Activated gamma-delta T cell treated with anti-CD3 and anti-CD28 coated beads, Interleukin-2, amount 50 U/mL, for 16 hours (primary cell): ENCODE measurements at regions not wholly inside any gene's neighbourhood (a gene's known extent, or its start where the extent isn't known, plus 50 kb on each side); places are given as distances from the start of the nearest gene placed in this dataset.
"Not testable (repeated sequence)": the region's sequence is repeated elsewhere in the genome, so short reads cannot be mapped to it uniquely, and the experiment has no call there.

Experiments used
- DNase-seq: peaks from one replicate; pipeline ENCODE4 v3.0.0-alpha.2; 2020; ENCODE audit warnings: low read depth

- no peak for DNase-seq
Measured at GRCh38 chr14:97802430-97803373, 1005.5 kb downstream of the VRK1 start.

DNA sequence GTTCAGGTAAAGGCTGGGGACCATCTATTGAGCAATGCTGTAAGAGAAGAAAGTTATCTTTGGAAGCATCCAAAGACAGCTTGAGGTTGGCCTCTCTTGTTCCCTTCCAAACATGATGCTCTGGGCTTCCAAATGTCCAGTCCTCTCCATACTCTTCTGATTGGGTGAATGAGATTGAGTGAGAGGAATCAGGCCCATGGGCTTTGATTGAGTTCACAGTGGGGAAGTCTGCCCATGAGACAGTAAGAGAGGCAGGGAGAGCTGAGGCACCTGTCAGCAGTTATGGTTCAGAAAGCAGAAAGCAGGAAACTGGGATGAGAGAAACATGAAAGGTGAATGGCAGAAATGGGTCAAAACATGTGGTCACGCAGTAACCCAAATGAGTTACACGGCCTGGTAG lies 1006.9 kb downstream of the VRK1 start:
- DNase-seq = no peak

GRCh38 chr14:97806891-97807290 lies 1009.7 kb downstream of the VRK1 start:
- no peak for DNase-seq

- not testable (repeated sequence) for DNase-seq
Measured at GRCh38 chr14:97808541-97808940, 1011.4 kb downstream of the VRK1 start.

GRCh38 chr14:97813556-97813955 lies 1016.4 kb downstream of the VRK1 start:
- no peak for DNase-seq

DNA sequence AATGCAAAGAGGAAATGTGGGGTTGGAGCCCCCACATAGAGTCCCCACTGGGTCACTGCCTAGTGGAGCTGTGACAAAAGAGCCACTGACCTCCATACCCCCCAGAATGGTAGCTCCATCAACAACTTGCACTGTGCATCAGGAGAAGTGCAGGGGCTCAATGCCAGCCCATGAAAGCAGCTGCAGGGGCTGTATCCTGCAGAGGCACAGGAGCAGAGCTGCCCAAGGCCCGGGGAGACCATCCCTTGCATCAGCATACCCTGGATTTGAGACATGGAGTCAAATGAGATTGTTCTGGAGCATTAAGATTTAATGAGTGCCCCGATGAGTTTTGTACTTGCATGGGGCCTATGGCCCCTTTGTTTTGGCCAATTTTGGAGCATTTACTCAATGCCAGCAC lies 1023.6 kb downstream of the VRK1 start:
- DNase-seq = no peak

DNA sequence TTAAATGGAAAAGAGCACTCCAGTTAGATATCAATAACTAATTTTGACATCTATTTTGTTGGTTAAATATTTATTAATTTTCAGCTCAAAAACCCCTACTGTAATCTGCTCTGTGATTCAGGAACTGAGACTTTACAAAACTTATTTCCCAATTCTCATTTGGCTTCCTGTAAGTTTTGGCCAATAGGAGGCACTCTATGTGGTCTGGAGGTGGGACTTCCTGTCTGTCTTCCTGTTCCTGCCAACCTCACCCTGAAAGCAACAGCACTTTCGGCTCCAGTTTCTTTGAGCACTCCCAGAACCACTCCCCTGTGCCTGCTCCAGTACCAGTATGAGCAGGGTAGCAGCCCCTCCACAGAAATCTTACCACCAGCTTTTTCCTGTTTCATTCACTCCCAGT lies 1027.0 kb downstream of the VRK1 start:
- DNase-seq = no peak

DNA sequence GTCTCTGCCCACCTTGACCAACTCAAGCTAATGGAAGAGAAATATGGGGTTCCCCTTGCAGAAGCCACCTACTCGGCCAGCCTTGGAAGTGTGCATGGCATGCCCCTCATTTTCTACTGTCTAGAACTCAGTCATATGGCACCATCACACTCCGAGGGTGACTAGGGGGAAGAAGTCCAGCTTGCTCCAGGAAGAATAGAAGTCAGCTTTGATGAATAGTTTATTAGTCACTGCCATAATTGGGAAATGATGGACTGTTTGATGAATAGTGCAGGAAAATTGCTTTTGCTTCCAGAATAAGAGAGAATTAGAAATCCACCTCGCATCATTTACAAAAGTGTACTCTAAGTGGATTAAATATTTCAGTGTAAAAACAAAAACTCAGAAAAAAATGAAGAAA lies 1030.6 kb downstream of the VRK1 start:
- no peak for DNase-seq

- DNase-seq = no peak
Measured at GRCh38 chr14:97832776-97833175, 1035.6 kb downstream of the VRK1 start.

DNA sequence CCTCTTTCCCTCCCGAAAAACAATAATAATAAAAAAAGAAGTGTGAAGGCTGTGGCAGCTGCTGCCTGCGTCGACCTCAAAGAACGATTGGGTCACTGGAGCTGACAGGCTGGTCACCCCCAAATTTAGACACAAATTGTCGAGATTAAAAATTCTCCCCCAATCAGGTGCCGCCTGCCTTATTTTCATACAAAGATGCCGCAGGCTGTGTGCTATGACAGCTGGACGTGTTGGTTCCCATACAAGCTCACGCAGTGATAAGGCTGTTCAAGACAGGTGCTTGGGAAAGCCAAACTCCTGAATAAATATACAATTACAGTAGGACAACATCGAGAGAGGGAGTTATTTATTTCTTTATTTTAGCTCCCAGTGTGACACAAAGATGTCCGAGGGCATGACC lies 1041.8 kb downstream of the VRK1 start:
- DNase-seq = no peak

- no peak for DNase-seq
Measured at GRCh38 chr14:97840159-97840558, 1043.0 kb downstream of the VRK1 start.

DNA sequence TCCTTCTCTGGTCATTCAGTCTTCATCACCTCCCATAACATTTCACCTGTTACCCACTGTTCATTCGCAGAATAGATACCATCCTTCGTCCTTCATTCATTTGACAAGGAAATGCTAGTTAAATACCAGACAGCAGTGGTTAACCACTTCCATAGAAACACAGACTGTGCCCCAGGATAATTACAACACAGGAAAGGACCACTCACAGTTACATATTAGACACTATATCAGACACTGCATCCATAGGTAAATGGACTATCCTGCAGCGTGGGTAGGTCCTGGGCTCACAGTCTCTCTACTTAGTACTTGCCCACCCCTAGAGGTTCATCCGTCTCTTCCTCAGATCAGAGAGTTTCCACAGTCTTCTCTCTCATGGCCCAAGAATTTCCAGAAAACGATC lies 1044.6 kb downstream of the VRK1 start:
- no peak for DNase-seq

GRCh38 chr14:97843066-97843465 lies 1045.9 kb downstream of the VRK1 start:
- DNase-seq = no peak

DNA sequence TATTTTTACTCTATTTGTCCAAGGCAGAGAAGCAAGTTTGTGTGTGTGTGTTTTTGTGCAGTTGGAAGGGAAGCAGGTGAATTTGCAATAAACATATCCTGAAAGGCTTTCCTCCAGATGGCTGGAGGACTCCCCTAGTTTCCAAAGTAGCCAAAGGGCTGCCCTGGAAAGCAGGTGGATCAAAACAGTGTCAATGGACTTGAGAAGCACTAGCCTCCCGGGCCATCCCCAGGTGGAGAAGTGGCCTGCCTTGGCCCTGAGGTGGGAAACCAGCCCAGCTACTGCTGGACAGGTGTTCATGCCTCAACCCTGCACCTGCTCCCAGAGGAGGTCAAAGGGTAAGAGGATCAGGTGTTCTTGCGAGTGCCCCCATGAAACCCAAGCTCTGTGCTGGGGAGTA lies 1046.9 kb downstream of the VRK1 start:
- DNase-seq = no peak

DNA sequence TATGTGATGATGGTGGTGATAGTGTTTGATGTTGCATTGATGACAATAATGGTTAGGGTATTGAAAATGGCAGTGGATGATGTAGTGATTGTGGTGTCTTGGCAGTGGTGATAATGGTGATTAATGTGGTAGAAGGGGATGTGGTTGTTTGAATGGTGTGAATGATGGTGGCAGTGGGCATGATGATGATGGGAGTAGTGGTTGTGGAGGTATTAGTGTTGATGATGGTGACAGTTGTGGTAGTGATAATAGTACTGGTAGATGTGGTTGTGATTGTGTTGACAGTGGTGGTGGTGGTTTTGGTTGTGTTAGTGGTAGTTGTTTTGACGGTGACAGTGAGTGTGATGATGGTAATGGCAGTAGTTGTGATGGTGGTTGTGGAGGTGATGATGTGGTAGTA lies 1049.0 kb downstream of the VRK1 start:
- DNase-seq = no peak

GRCh38 chr14:97848317-97848980 lies 1051.3 kb downstream of the VRK1 start:
- no peak for DNase-seq

DNA sequence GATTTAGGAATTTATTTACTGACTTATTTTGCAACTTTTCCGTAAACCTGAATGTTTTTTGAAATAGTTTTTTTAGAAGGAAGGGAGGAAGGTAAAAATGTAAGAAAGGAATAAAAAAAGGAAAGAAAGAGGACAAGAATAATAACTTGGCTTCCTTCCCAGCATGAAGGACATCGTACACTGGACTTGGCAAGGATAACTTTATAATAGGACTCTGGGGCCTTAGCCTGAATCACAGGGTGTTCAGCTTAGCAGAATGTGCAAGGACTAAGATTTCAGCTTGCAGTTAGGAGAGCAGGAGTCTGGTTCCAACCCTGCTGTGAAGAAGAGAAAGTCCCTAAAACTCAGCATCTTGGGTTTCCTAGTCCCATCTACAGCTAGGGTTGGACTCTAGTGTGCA lies 1053.3 kb downstream of the VRK1 start:
- DNase-seq = no peak

GRCh38 chr14:97850886-97851285 lies 1053.7 kb downstream of the VRK1 start:
- no peak for DNase-seq

- DNase-seq = no peak
Measured at GRCh38 chr14:97851428-97851995, 1054.3 kb downstream of the VRK1 start.

DNA sequence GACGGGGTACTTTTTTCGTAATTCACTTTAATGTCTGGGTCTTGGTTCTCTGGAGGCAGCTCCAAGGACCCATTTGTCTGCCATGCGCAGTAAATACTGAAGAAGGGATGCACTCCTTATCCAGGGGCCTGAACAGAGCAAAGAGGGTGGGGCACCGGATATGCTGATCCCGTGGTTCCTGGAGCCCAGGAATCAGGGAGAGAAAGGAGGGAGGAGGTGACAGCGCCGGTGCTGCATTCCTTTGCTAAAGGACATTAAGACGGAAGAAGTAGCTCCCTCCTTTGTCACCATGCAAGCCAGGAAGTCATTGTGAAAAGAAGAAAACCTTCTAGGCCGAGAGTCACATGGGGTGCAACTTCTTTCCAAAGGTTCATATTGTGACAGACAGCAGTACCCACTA lies 1057.7 kb downstream of the VRK1 start:
- no peak for DNase-seq

GRCh38 chr14:97866195-97866594 lies 1069.0 kb downstream of the VRK1 start:
- no peak for DNase-seq

GRCh38 chr14:97866664-97867063 lies 1069.5 kb downstream of the VRK1 start:
- no peak for DNase-seq

GRCh38 chr14:97873291-97873690 lies 1076.1 kb downstream of the VRK1 start:
- DNase-seq = no peak
